ENCODE measurements at regions not wholly inside any gene's neighbourhood (a gene's known extent, or its start where the extent isn't known, plus 50 kb on each side); places are given as distances from the start of the nearest gene placed in this dataset.

GRCh38 chr2:76517574-76517909 is 806.8 kb upstream of the GCFC2 start:
- no TSS peak for BruUV-seq (replicated peaks)

GRCh38 chr2:76516861-76517573 is 806.3 kb upstream of the GCFC2 start:
- dilution Hi-C loops (cut with MboI; ENCODE audit: extremely low pct_ligation_motif_present, low sequenced_read_pairs): no loop called here
- no TSS peak for BruUV-seq (replicated peaks)

More at GRCh38 chr2:76517574-76517909, 806.8 kb upstream of the GCFC2 start:
- ChIA-PET CTCF (no interaction called here), POLR2A (no interaction called here)
- FAIRE-seq (no peak), DNase-seq (ENCODE audit: low read depth, low spot score) (no peak)
- TF ChIP-seq FOS (IDR thresholded peaks at IDR 0.05; ENCODE audit: borderline replicate concordance, insufficient read depth, low read length) (no peak), MAX (IDR thresholded peaks at IDR 0.05; ENCODE audit: insufficient read depth, insufficient read length) (no peak), POLR2A (IDR thresholded peaks at IDR 0.05; ENCODE audit: low read depth, low read length) (no peak)
- no peak overlapping the region for H2AFZ ChIP-seq (ENCODE audit: low read depth, low read length)
- H4K20me1 ChIP-seq (replicated peaks; ENCODE audit: control insufficient read depth, extremely low read depth, insufficient read depth, low read length): no peaks in the 10 kb centered on the region
- no peaks in the 10 kb centered on the region for H3K9me3 ChIP-seq (replicated peaks; ENCODE audit: control insufficient read depth, insufficient read depth, low read length)
- no peak overlapping the region for H3K4me2 ChIP-seq (ENCODE audit: insufficient read depth, low read length)
- intact Hi-C loops (cut with micrococcal nuclease): no loop called here
- no peaks in the 10 kb centered on the region for H3K9me1 ChIP-seq (replicated peaks; ENCODE audit: control insufficient read depth, extremely low read depth, insufficient read depth, low read length)
- no peak overlapping the region for H3K4me3 ChIP-seq (replicated peaks in 1 of 3; ENCODE audit: insufficient read depth in 1 of 3, low read depth in 1 of 3, low read length in 3 of 3)
- no peaks in the 10 kb centered on the region for H3K27me3 ChIP-seq (ENCODE audit: control insufficient read depth in 2 of 2, insufficient read depth in 2 of 2, low read length in 2 of 2)
- H3K36me3 ChIP-seq (ENCODE audit: control insufficient read depth in 2 of 2, extremely low read depth in 1 of 2, insufficient read depth in 2 of 2, low read length in 2 of 2): no peaks in the 10 kb centered on the region
- H3K9ac ChIP-seq (replicated peaks; ENCODE audit: extremely low read depth, insufficient read depth, low read length): no peak overlapping the region
- dilution Hi-C loops (cut with MboI; ENCODE audit: extremely low pct_ligation_motif_present, low sequenced_read_pairs): no loop called here
- no peaks in the 10 kb centered on the region for H3K79me2 ChIP-seq (ENCODE audit: control insufficient read depth, insufficient read depth, low read length)
- H3K4me1 ChIP-seq (ENCODE audit: control insufficient read depth, extremely low read depth, insufficient read depth, low read length): no peaks in the 10 kb centered on the region
- no peak overlapping the region for H3K27ac ChIP-seq (ENCODE audit: insufficient read depth, low read depth, low read length)

More at GRCh38 chr2:76516861-76517573, 806.3 kb upstream of the GCFC2 start:
- Histone ChIP-seq H3K9ac (replicated peaks; ENCODE audit: extremely low read depth, insufficient read depth, low read length) (no peak overlapping the region), H3K9me1 (replicated peaks; ENCODE audit: control insufficient read depth, extremely low read depth, insufficient read depth, low read length) (no peaks in the 10 kb centered on the region), H3K27ac (ENCODE audit: insufficient read depth, low read depth, low read length) (no peak overlapping the region), H3K4me2 (ENCODE audit: insufficient read depth, low read length) (no peak overlapping the region), H3K27me3 (ENCODE audit: control insufficient read depth in 2 of 2, insufficient read depth in 2 of 2, low read length in 2 of 2) (no peaks in the 10 kb centered on the region), H2AFZ (ENCODE audit: low read depth, low read length) (no peak overlapping the region), H3K9me3 (replicated peaks; ENCODE audit: control insufficient read depth, insufficient read depth, low read length) (no peaks in the 10 kb centered on the region), H3K4me3 (replicated peaks in 1 of 3; ENCODE audit: insufficient read depth in 1 of 3, low read depth in 1 of 3, low read length in 3 of 3) (no peak overlapping the region), H3K4me1 (ENCODE audit: control insufficient read depth, extremely low read depth, insufficient read depth, low read length) (no peaks in the 10 kb centered on the region), H4K20me1 (replicated peaks; ENCODE audit: control insufficient read depth, extremely low read depth, insufficient read depth, low read length) (no peaks in the 10 kb centered on the region), H3K36me3 (ENCODE audit: control insufficient read depth in 2 of 2, extremely low read depth in 1 of 2, insufficient read depth in 2 of 2, low read length in 2 of 2) (no peaks in the 10 kb centered on the region), H3K79me2 (ENCODE audit: control insufficient read depth, insufficient read depth, low read length) (no peaks in the 10 kb centered on the region)
- FAIRE-seq (no peak), DNase-seq (ENCODE audit: low read depth, low spot score) (no peak)
- ChIA-PET CTCF (no interaction called here), POLR2A (no interaction called here)
- no peak for TF ChIP-seq MAX (IDR thresholded peaks at IDR 0.05; ENCODE audit: insufficient read depth, insufficient read length)
- TF ChIP-seq EZH2 (IDR thresholded peaks at IDR 0.05; ENCODE audit: borderline replicate concordance, low read depth, low read length, severe bottlenecking): no peak
- TF ChIP-seq MYC (IDR thresholded peaks at IDR 0.05; ENCODE audit: low read depth, low read length): no peak
- TF ChIP-seq CTCF (IDR thresholded peaks at IDR 0.05; ENCODE audit: extremely low read depth in 1 of 2, insufficient read depth in 1 of 2, low read depth in 1 of 2, low read length in 2 of 2): no peak
- TF ChIP-seq JUN (IDR thresholded peaks at IDR 0.05; ENCODE audit: borderline replicate concordance, insufficient read depth, insufficient read length, low read depth): no peak
- no peak for TF ChIP-seq FOS (IDR thresholded peaks at IDR 0.05; ENCODE audit: borderline replicate concordance, insufficient read depth, low read length)
- TF ChIP-seq GATA2 (IDR thresholded peaks at IDR 0.05; ENCODE audit: insufficient read depth, insufficient read length, low read depth, low read length): no peak
- no peak for TF ChIP-seq POLR2AphosphoS5 (IDR thresholded peaks at IDR 0.05; ENCODE audit: insufficient read depth, low read depth, low read length)
- TF ChIP-seq POLR2A (IDR thresholded peaks at IDR 0.05; ENCODE audit: low read depth, low read length): no peak
- intact Hi-C loops (cut with micrococcal nuclease): no loop called here

Measured in endothelial cell of umbilical vein (primary cell).